HEK293 (cell line): ENCODE measurements at regions not wholly inside any gene's neighbourhood (a gene's known extent, or its start where the extent isn't known, plus 50 kb on each side); places are given as distances from the start of the nearest gene placed in this dataset.

Experiments
- ATF2 ChIP-seq: fragments of 450-650 bp; formaldehyde crosslinking; IDR thresholded peaks from 2 replicates; pipeline ENCODE4 v1.5.1; 2016; ENCODE audit warnings: missing biosample characterization, missing genetic modification characterization, low read depth
- ZBTB1 ChIP-seq: fragments of 450-650 bp; formaldehyde crosslinking; IDR thresholded peaks from 2 replicates; pipeline ENCODE4 v1.5.1; 2016; ENCODE audit warnings: missing biosample characterization, missing genetic modification characterization
- ZNF114 ChIP-seq: fragments of 450-650 bp; formaldehyde crosslinking; IDR thresholded peaks from 2 replicates; pipeline ENCODE4 v1.5.0; 2017; ENCODE audit warnings: missing biosample characterization, missing genetic modification characterization
- ZNF18 ChIP-seq: fragments of 450-650 bp; formaldehyde crosslinking; IDR thresholded peaks from 2 replicates; pipeline ENCODE4 v1.5.1; 2016; ENCODE audit warnings: missing biosample characterization, missing genetic modification characterization
- ZNF423 ChIP-seq: fragments of 450-650 bp; formaldehyde crosslinking; IDR thresholded peaks from 2 replicates; pipeline ENCODE4 v1.5.1; 2016; ENCODE audit warnings: missing biosample characterization, missing genetic modification characterization
- ZNF571 ChIP-seq: fragments of 450-650 bp; formaldehyde crosslinking; IDR thresholded peaks from 2 replicates; pipeline ENCODE4 v1.5.0; 2017; ENCODE audit warnings: missing biosample characterization, missing genetic modification characterization
- ZNF610 ChIP-seq: fragments of 450-650 bp; formaldehyde crosslinking; IDR thresholded peaks from 2 replicates; pipeline ENCODE4 v1.5.1; 2016; ENCODE audit warnings: missing biosample characterization, missing genetic modification characterization, borderline replicate concordance
- ZNF768 ChIP-seq: fragments of 450-650 bp; formaldehyde crosslinking; IDR thresholded peaks from 2 replicates; pipeline ENCODE4 v1.5.1; 2018; ENCODE audit warnings: missing biosample characterization, mild to moderate bottlenecking, missing genetic modification characterization
- ZSCAN16 ChIP-seq: fragments of 450-650 bp; formaldehyde crosslinking; IDR thresholded peaks from 2 replicates; pipeline ENCODE4 v1.5.1; 2016; ENCODE audit warnings: missing biosample characterization, missing genetic modification characterization
- TF ChIP-seq, protein P1 (sequence below): fragments of 450-650 bp; formaldehyde crosslinking; IDR thresholded peaks from 2 replicates; pipeline ENCODE4 v1.5.1; 2016; ENCODE audit warnings: missing biosample characterization, missing genetic modification characterization
- TF ChIP-seq, protein P2 (sequence below): fragments of 450-650 bp; formaldehyde crosslinking; IDR thresholded peaks from 2 replicates; pipeline ENCODE4 v1.5.1; 2016; ENCODE audit warnings: missing biosample characterization, missing genetic modification characterization

DNA sequence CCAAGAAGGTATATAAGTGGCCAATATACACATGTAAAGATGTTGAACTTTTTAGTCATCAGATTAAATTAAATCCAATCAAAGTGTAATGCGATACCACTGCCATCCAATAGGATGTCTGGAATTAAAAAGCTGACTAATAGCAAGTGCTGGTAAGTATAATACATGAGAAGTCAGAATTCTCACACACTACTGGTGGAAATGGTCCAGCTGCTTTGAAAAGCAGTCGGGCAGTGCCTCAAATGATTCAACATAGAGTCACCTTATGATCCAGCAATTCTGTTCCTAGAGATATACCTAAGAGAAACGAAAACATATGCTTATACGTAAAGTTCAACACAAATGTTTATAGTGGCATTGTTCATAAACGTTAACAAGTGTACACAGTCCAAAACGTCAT lies 124.1 kb upstream of the MYT1L start:
- TF ChIP-seq ZNF571 (tag by site-specific recombination) = no peak
- TF ChIP-seq, protein P1, sequence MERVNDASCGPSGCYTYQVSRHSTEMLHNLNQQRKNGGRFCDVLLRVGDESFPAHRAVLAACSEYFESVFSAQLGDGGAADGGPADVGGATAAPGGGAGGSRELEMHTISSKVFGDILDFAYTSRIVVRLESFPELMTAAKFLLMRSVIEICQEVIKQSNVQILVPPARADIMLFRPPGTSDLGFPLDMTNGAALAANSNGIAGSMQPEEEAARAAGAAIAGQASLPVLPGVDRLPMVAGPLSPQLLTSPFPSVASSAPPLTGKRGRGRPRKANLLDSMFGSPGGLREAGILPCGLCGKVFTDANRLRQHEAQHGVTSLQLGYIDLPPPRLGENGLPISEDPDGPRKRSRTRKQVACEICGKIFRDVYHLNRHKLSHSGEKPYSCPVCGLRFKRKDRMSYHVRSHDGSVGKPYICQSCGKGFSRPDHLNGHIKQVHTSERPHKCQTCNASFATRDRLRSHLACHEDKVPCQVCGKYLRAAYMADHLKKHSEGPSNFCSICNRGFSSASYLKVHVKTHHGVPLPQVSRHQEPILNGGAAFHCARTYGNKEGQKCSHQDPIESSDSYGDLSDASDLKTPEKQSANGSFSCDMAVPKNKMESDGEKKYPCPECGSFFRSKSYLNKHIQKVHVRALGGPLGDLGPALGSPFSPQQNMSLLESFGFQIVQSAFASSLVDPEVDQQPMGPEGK (tag by site-specific recombination) = no peak
- TF ChIP-seq, protein P2, sequence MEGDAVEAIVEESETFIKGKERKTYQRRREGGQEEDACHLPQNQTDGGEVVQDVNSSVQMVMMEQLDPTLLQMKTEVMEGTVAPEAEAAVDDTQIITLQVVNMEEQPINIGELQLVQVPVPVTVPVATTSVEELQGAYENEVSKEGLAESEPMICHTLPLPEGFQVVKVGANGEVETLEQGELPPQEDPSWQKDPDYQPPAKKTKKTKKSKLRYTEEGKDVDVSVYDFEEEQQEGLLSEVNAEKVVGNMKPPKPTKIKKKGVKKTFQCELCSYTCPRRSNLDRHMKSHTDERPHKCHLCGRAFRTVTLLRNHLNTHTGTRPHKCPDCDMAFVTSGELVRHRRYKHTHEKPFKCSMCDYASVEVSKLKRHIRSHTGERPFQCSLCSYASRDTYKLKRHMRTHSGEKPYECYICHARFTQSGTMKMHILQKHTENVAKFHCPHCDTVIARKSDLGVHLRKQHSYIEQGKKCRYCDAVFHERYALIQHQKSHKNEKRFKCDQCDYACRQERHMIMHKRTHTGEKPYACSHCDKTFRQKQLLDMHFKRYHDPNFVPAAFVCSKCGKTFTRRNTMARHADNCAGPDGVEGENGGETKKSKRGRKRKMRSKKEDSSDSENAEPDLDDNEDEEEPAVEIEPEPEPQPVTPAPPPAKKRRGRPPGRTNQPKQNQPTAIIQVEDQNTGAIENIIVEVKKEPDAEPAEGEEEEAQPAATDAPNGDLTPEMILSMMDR (tag by site-specific recombination) = no peak
- TF ChIP-seq ZNF114 (tag by site-specific recombination) = no peak
- no peak for TF ChIP-seq ZNF18 (tag by site-specific recombination)
- TF ChIP-seq ATF2 (tag by site-specific recombination) = no peak
- TF ChIP-seq ZBTB1 (tag by site-specific recombination) = no peak
- TF ChIP-seq ZNF768 (tag by site-specific recombination) = no peak
- no peak for TF ChIP-seq ZSCAN16 (tag by site-specific recombination)
- no peak for TF ChIP-seq ZNF423 (tag by site-specific recombination)
- no peak for TF ChIP-seq ZNF610 (tag by site-specific recombination)
